NCI-H2227 (cell line): ENCODE measurements at regions not wholly inside any gene's neighbourhood (a gene's known extent, or its start where the extent isn't known, plus 50 kb on each side); places are given as distances from the start of the nearest gene placed in this dataset.
"Not testable (repeated sequence)": the region's sequence is repeated elsewhere in the genome, so short reads cannot be mapped to it uniquely, and the experiment has no call there.

Experiments used
- DNase-seq: peaks from one replicate; lab custom pipeline; 2025; ENCODE audit not compliant: unreplicated experiment; lab: John Stamatoyannopoulos, UW

DNA sequence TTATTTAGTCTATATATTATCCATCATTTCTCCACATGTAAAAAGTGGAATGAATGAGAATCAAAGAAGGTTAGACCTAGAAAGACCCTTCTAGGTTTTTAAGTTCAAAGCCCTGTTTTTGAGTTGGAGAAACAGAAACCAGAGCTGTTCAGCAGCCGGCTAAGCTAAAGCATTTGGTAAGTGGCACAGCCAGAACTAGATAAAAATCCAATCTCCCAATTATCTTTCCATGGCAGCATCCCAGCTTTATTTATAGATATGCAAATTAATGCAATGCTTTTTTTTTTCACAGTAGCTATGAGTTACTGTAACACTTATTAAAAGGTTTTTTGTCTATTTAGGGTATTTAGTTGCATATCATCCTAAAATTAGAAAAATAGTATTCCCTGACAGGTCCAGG, 85.1 kb downstream of the NIBAN1 start:
- no peak for DNase-seq

DNA sequence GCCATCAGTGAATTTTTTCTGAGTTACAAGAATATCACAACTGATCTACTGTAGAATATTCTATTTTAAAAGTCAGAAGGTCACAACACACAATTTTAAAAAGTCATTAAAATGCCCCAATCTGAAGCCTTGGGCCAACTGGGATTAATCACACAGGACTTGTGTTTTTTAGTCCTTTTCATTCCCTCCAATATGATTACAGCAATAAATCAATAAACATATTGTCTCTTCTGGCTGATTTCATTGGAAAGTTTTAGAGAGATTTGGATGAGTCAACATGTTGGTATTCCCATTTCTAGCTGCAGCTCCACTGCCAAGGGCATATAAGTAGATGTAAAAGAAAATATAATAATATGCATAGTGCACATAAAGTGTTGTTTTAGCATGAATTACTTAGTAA, 85.8 kb downstream of the NIBAN1 start:
- DNase-seq = no peak

DNA sequence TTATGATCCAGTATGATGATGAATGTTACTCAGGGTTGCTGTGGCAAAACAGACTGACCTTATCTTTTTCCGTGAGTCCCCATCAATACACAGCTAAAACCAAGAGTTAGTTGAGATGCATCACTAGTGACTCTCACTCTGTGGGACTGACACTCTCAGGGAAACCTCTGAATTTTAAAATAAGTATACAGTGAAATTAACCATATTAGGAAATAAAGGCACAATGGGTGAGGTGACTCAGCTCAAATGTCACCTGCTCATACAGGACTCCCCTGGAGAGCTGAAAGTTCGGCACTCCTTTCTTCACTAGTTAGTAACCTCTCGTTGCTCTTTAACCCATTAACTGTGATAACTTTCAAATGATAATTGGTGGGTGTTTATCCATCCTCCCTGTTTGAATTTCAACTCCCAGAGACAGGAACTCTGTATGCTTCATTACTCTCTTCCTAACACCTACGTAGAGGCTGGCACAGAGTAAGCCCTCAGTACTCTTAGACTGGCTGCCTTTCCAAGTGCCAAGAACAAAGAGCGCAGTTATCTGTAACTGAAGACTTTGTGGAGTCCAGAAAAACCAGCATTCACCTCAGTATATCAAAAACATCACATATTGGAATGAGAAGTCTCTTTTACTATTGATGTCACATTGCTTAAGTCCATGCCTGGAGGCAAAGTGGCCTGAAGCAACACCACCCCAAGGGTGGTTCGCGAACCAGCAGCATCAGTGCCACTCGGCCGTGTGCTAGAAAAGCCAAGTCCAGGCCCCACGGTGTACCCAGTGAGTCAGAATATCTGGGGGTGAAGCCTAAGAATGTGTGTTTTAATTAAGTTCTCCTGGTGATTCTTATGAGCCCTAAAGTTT, 91.1 kb downstream of the NIBAN1 start:
- DNase-seq = no peak

GRCh38 chr1:184881941-184882913, 92.1 kb downstream of the NIBAN1 start:
- no peak for DNase-seq

GRCh38 chr1:184879876-184880557, 94.3 kb downstream of the NIBAN1 start:
- DNase-seq = no peak

GRCh38 chr1:184878602-184879001, 95.7 kb downstream of the NIBAN1 start:
- no peak for DNase-seq

- DNase-seq = no peak
These were observed 96.3 kb downstream of the NIBAN1 start for GRCh38 chr1:184878002-184878401.

DNA sequence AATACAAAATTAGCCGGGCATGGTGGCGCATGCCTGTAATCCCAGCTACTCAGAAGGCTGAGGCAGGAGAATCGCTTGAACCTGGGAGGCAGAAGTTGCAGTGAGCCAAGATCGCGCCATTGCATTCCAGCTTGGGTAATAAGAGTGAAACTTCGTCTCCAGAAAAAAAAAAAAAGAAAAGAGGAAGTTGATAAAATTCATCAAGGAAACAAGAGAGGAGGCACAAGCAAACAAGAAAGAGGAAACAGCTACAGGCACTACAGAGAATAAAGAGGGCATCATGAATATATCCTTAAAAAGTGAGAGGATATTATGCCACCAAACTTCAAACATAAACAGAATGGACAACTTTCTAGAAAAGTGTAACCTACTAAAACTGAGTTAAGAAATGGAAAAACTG, 98.3 kb downstream of the NIBAN1 start:
- not testable (repeated sequence) for DNase-seq

DNA sequence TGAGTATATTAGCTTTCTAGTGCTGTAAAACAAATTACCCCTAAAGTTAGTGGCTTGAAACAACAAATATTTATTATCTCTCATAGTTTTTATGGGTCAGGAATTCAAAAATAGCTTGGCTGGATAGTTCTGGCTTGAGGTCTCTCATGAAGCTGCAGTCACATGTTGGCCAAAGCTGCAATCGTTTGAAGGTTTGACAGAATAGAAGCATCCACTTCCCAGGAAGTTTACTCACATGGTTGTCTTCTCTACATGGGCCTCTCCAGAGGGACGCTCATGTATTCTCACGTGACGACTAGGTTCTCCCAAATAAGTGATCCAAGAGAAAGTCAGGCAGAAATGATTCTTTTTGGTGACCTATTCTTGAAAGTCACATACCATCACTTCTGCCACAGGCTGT, 99.1 kb downstream of the NIBAN1 start:
- DNase-seq = no peak

DNA sequence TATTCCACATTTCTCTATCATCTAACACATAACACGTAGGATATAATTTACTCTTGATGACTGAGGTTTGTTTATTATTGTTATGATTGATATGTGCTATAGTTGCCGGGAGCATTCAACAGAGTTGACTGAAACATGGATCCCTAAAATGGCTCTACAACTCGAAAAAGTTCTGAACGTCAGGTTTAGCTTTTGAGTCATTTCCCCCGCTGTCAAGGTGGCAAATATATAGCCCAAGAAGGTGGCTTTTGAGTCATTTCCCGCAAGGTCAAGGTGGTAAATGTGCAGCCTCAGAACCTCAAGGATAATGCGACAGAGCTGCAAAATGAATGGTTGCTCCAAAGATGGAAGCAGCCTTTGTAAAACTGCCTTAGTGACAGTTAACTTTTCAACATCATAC, 104.0 kb downstream of the NIBAN1 start:
- DNase-seq = no peak

DNA sequence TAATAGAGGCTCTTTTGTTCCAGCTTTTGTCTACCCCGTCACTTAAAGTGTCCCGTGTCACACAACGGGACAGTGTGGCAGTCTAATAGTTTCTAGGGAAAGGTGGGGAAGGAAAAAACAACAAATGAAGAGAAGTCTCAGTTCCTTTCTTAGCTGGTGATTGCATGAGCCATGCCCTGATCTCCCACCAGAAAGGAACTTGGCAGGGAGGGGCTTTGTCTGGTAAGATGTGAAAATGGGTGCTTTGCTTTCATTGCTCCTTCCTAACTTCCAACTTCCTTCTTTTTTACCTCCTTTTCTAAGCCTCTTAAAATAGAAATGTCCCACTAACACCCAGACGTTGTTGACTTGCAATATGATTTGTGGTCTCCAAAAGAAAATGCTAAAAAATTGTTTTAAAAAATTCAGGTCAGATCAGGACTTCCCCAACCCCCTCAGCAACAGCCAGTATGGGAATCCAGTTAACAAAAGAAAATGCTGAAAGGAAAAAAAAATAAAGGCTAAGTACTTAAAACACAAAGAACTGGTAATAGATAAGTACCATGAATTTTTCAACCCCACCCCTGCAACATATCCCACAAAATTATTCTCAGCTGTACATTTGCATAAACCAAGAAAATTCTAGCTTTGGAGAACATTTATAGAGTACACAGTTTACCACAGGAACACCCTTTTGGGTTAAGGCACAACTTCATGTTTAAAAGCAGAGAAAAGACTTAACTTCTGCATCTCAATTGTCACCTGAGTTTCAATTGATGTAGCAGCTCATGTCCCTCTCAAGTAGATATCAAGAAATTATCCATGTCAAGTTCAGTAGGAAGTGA, 106.2 kb downstream of the NIBAN1 start:
- no peak for DNase-seq

GRCh38 chr1:184866991-184867788, 107.1 kb downstream of the NIBAN1 start:
- no peak for DNase-seq

- no peak for DNase-seq
These were observed 107.7 kb downstream of the NIBAN1 start for GRCh38 chr1:184866586-184866985.

GRCh38 chr1:184865831-184866230, 108.5 kb downstream of the NIBAN1 start:
- no peak for DNase-seq

DNA sequence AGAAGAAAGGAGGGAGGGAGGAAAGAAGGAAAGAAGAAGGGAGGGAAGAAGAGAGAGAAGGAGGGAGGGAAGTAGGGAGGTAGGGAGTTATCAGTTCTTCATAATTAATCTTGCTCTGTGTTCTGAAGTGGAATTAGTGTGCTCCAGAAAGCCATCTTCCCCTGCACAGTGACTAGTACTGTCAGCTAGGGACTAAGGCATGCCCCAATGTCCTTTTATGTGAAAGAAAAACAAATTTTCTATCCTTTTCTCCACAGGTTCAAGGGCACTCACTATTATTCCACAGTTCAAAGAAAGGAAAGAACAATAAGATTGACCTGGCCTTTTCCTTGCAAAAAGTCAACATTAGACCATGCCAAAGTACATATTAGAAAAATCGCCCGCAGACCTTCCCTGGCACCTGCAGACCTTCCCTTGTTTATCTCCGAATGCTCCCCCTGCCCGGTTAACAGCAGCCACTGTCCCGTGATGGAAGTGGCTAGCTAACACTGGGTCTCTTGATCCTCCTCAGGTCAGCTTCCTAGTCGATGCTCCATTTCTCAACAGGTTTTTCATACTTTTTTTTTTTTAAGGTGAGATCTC, 107.2 kb upstream of the EDEM3 start:
- DNase-seq = no peak

- no peak for DNase-seq
These were observed 106.5 kb upstream of the EDEM3 start for GRCh38 chr1:184860985-184861754.

DNA sequence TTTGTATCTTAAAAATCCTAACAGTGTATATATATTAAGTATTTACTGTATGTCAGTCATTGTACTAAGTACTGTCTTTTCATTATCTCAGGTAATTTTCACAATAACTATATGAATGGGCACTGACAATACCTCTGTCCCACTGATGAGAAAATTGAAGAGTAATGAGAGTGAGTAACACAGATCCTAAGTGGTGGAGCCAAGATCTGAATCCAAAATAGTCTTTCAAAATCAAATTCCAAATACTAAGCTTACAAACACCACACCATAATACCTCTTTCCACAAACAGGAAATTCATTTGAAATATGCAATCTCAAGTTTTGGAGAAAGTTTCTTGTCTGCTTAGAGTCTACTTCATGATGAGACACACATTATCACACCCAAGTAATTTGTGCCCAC, 105.9 kb upstream of the EDEM3 start:
- DNase-seq = no peak

DNA sequence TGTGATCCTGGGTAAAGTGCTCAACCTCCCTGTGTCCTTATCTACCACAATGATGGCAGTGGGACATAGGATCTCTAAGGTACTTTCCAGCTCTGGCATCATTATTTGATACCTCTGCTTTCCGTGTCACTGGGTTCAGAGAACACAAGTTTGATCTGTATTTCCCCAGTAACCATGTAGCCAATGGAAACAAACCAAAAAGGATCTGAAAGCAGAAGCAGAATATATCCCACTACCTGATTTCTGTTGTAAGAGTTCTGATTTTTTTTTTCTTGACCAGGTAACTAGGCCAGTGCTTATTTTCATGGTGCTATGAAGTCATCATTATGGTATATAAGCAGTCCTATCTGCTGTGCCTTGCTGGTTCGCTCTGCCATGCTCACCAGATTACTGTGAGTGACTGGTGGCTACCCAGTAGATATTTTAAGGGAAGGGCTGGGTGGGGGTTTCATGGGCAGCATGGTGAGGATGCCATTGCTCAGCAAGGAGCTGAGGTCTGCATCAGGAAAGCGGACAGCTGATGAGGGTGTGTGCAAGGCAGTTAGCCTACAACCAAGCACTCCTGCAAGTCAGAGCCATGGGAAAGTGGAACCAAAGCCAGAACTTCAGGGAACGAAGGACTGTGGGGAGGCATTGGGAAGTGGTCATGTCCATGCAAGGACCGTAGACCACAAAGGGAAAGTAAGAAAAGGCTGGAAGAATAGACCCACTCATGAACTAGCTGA, 104.9 kb upstream of the EDEM3 start:
- no peak for DNase-seq
